ENCODE measurements at regions not wholly inside any gene's neighbourhood (a gene's known extent, or its start where the extent isn't known, plus 50 kb on each side); places are given as distances from the start of the nearest gene placed in this dataset.

DNA sequence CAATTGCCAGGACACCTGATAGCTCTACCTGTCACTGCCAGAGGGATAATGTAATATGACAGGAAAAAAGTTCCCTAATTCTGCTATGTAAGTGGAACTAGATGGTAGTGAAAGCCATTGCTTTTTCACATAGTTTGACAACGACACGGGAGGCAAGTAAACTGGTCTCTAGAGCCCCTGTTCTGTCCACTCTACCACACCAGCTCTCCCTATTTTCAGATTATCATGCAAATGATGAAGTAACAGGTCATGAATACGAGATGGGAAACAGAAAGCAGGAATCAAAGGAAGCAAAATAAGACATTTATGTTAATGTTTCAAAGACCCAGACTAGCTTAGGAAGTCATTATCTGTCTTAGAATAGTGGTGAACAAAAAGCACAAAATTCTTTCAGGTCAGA is 56.2 kb downstream of the TAF11L14 start:
- 53 to 54% methylated on average over 3 of the region's 3 CpGs for WGBS, 2 donors
- Histone ChIP-seq H3K9me3 (no peaks in the 10 kb centered on the region), H3K36me3 (ENCODE audit: low read depth, missing control alignments) (no peaks in the 10 kb centered on the region), H3K4me3 (no peak overlapping the region), H3K4me1 (no peaks in the 10 kb centered on the region), H3K27me3 (no peaks in the 10 kb centered on the region), H3K27ac (no peak overlapping the region)
- DNase-seq, result no peak
- TF ChIP-seq, protein P1, sequence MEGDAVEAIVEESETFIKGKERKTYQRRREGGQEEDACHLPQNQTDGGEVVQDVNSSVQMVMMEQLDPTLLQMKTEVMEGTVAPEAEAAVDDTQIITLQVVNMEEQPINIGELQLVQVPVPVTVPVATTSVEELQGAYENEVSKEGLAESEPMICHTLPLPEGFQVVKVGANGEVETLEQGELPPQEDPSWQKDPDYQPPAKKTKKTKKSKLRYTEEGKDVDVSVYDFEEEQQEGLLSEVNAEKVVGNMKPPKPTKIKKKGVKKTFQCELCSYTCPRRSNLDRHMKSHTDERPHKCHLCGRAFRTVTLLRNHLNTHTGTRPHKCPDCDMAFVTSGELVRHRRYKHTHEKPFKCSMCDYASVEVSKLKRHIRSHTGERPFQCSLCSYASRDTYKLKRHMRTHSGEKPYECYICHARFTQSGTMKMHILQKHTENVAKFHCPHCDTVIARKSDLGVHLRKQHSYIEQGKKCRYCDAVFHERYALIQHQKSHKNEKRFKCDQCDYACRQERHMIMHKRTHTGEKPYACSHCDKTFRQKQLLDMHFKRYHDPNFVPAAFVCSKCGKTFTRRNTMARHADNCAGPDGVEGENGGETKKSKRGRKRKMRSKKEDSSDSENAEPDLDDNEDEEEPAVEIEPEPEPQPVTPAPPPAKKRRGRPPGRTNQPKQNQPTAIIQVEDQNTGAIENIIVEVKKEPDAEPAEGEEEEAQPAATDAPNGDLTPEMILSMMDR (IDR thresholded peaks at IDR 0.05), result no peak
- no peak for TF ChIP-seq POLR2A (IDR thresholded peaks at IDR 0.05)
- intact Hi-C loops (cut with DNase I; ENCODE audit: low total_unique reads), result no loop called here

DNA sequence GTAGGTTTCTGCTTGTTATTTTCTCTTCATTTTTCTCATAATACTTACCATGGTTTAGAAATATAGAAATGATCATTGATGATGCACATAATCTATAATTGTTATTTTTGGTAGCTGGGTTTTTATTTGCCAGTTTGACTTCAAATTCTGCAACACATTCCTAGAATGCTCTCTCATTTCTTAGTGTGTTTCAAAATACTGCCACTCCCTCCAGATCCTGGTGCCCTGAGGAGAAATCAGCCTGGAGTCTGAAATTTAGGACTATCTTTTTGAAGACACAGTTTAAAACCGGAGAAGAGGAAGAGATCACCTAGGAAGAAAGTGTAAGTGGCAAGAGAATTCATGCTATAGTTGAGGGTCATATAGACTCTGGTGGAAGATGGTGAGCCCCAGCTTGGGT is 57.5 kb downstream of the TAF11L14 start:
- WGBS, 2 donors, result 88% methylated on average over 1 of the region's 1 CpG
- Histone ChIP-seq H3K27ac (no peak overlapping the region), H3K9me3 (no peaks in the 10 kb centered on the region), H3K4me1 (no peaks in the 10 kb centered on the region), H3K36me3 (ENCODE audit: low read depth, missing control alignments) (no peaks in the 10 kb centered on the region), H3K27me3 (no peaks in the 10 kb centered on the region), H3K4me3 (no peak overlapping the region)
- intact Hi-C loops (cut with DNase I; ENCODE audit: low total_unique reads), result no loop called here
- no peak for DNase-seq
- TF ChIP-seq POLR2A (IDR thresholded peaks at IDR 0.05), result no peak
- TF ChIP-seq, protein P1 (IDR thresholded peaks at IDR 0.05), result no peak

DNA sequence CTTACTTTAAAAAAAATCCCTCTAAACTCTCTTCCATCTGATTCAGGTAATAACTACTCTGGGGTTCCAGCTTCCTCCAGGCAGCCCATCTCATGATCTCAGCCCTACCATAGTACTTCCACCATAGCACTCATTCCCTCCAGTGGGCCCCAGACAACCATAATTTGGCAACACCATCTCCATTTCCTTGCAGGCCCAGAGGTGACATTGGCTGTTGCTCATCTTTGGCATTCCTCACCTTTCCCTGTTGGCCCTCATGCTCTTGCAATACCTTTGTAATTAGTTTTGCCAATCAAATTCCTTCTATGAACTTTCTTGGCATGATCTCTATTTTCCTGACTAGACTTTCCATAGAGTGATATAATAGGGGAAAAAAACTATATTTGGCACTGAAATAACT is 60.1 kb downstream of the TAF11L14 start:
- TF ChIP-seq POLR2A (IDR thresholded peaks at IDR 0.05), result no peak
- TF ChIP-seq, protein P1 (IDR thresholded peaks at IDR 0.05), result no peak
- no peak for DNase-seq
- Histone ChIP-seq H3K36me3 (ENCODE audit: low read depth, missing control alignments) (no peaks in the 10 kb centered on the region), H3K27ac (no peak overlapping the region), H3K9me3 (no peaks in the 10 kb centered on the region), H3K4me1 (no peaks in the 10 kb centered on the region), H3K27me3 (no peaks in the 10 kb centered on the region), H3K4me3 (no peak overlapping the region)
- intact Hi-C loops (cut with DNase I; ENCODE audit: low total_unique reads), result no loop called here

DNA sequence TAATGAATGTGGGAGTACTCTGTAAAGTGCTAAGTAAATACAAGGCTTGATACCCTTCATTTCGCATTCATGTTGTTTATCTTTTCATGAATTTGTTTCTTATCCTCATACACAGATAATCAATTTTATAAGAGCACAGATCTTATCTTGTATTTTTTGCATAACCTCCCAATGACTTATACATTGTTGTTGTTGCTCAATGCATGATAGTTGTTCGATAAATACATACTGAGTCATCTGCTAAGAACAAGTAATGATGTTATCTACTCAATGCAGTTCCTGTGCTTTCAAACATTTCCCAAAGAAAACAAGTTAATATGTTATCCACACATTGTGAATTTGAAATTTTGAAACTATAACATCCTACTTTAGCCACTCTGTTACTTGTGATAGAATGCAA is 60.7 kb downstream of the TAF11L14 start:
- Histone ChIP-seq H3K36me3 (ENCODE audit: low read depth, missing control alignments) (no peaks in the 10 kb centered on the region), H3K27ac (no peak overlapping the region), H3K9me3 (no peaks in the 10 kb centered on the region), H3K4me1 (no peaks in the 10 kb centered on the region), H3K27me3 (no peaks in the 10 kb centered on the region), H3K4me3 (no peak overlapping the region)
- DNase-seq, result no peak
- WGBS, 2 donors, result 79 to 84% methylated on average over 2 of the region's 2 CpGs
- intact Hi-C loops (cut with DNase I; ENCODE audit: low total_unique reads), result no loop called here
- TF ChIP-seq, protein P1 (IDR thresholded peaks at IDR 0.05), result no peak
- TF ChIP-seq POLR2A (IDR thresholded peaks at IDR 0.05), result no peak

DNA sequence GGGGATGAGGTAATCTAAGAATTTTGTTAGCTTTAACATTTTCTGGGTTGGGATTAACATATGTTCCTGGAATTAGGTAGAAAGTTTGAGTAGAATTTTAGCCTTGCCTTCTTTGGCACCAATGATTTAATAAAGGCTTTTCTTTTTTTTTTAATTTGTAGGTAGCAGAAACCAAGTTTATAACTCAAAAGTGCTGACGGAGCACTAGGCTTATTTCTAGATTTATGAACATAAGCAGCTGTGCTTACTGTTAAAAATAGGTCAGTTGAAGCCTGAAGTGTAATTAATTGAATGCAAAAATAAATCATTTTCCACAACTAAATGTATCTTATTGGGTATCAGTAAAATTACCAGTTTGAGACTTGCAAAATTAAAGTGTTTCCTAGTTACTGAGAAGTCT is 62.4 kb downstream of the TAF11L14 start:
- WGBS, 2 donors, result 52 to 56% methylated on average over 1 of the region's 1 CpG
- DNase-seq, result no peak
- Histone ChIP-seq H3K27ac (no peak overlapping the region), H3K27me3 (no peaks in the 10 kb centered on the region), H3K36me3 (ENCODE audit: low read depth, missing control alignments) (no peaks in the 10 kb centered on the region), H3K4me1 (no peaks in the 10 kb centered on the region), H3K4me3 (no peak overlapping the region), H3K9me3 (no peaks in the 10 kb centered on the region)
- TF ChIP-seq POLR2A (IDR thresholded peaks at IDR 0.05), result no peak
- TF ChIP-seq, protein P1 (IDR thresholded peaks at IDR 0.05), result no peak
- intact Hi-C loops (cut with DNase I; ENCODE audit: low total_unique reads), result no loop called here
